Testis (tissue), 2 donors: ENCODE measurements at regions not wholly inside any gene's neighbourhood (a gene's known extent, or its start where the extent isn't known, plus 50 kb on each side); places are given as distances from the start of the nearest gene placed in this dataset.

ENCODE experiments used
- DNase-seq: peaks from one replicate; pipeline ENCODE4 v3.0.0-alpha.2; 2019
- H3K27ac ChIP-seq, 2 donors: fragments of 200-600 bp; sonication (generic); one replicate each; pipeline ENCODE4 v1.5.1; 2019
- H3K27me3 ChIP-seq: fragments of 200-600 bp; sonication (generic); one replicate; pipeline ENCODE4 v1.5.1; 2019
- H3K36me3 ChIP-seq: fragments of 200-600 bp; sonication (generic); one replicate; pipeline ENCODE4 v1.5.1; 2017; ENCODE audit warnings: low read depth; ENCODE audit errors: missing control alignments
- H3K4me1 ChIP-seq: fragments of 200-600 bp; sonication (generic); one replicate; pipeline ENCODE4 v1.5.1; 2019
- H3K4me3 ChIP-seq, 2 donors: fragments of 200-600 bp; sonication (generic); one replicate each; pipeline ENCODE4 v1.5.1; 2017 to 2019
- H3K9me3 ChIP-seq: fragments of 200-600 bp; sonication (generic); one replicate; pipeline ENCODE4 v1.5.1; 2017
- CTCF ChIP-seq, 3 experiments: fragments of 450-650 bp in 2 of 3; fragments of 200-600 bp in 1 of 3; sonication (generic) in 1 of 3; IDR thresholded peaks; one replicate each; pipeline ENCODE4 v1.5.1; 2016 to 2019; ENCODE audit warnings: antibody characterized with exemption in 3 of 3, mild to moderate bottlenecking in 2 of 3, moderate library complexity in 1 of 3
- POLR2A ChIP-seq: fragments of 450-650 bp; IDR thresholded peaks from one replicate; pipeline ENCODE4 v1.6.1; 2017; ENCODE audit warnings: antibody characterized with exemption, mild to moderate bottlenecking, moderate library complexity
- WGBS, 2 donors: methylation state at CpG; one replicate each; pipeline ENCODE4 v1.1.5; 2018; 5-methylcytosine and 5-hydroxymethylcytosine counted together
- intact Hi-C: fragments of 100-400 bp; cut with DNase I; formaldehyde crosslinking; loops from one replicate; pipeline ENCODE4 v1.15.1; 2023; ENCODE audit warnings: low total_unique reads

- 75 to 84% methylated on average over 2 to 3 of the region's 3 CpGs for WGBS, 2 donors
- Histone ChIP-seq H3K27me3 (no peaks in the 10 kb centered on the region), H3K36me3 (no peaks in the 10 kb centered on the region), H3K9me3 (no peaks in the 10 kb centered on the region), H3K4me1 (no peaks in the 10 kb centered on the region), H3K27ac (no peak overlapping the region), H3K4me3 (no peak overlapping the region)
- intact Hi-C loops: no loop called here
- TF ChIP-seq POLR2A (no peak), CTCF (IDR thresholded peaks at IDR 0.05) (no peak)
- no peak for DNase-seq
Measured at GRCh38 chr7:45366475-45366874, 207.7 kb upstream of the ADCY1 start.

GRCh38 chr7:45367026-45367425 is 207.1 kb upstream of the ADCY1 start:
- Histone ChIP-seq H3K9me3 (no peaks in the 10 kb centered on the region), H3K4me1 (no peaks in the 10 kb centered on the region), H3K27ac (no peak overlapping the region), H3K4me3 (no peak overlapping the region), H3K27me3 (no peaks in the 10 kb centered on the region), H3K36me3 (no peaks in the 10 kb centered on the region)
- WGBS, 2 donors: 60 to 63% methylated on average over 5 of the region's 5 CpGs
- intact Hi-C loops: no loop called here
- no peak for DNase-seq
- no peak for TF ChIP-seq CTCF (IDR thresholded peaks at IDR 0.05)
- no peak for TF ChIP-seq POLR2A

- Histone ChIP-seq H3K27ac (no peak overlapping the region), H3K4me1 (no peaks in the 10 kb centered on the region), H3K27me3 (no peaks in the 10 kb centered on the region), H3K36me3 (no peaks in the 10 kb centered on the region), H3K9me3 (no peaks in the 10 kb centered on the region), H3K4me3 (no peak overlapping the region)
- DNase-seq: no peak
- intact Hi-C loops: no loop called here
- TF ChIP-seq POLR2A: no peak
Measured at GRCh38 chr7:45368129-45368807, 205.9 kb upstream of the ADCY1 start.

- Histone ChIP-seq H3K27me3 (no peaks in the 10 kb centered on the region), H3K9me3 (no peaks in the 10 kb centered on the region), H3K36me3 (no peaks in the 10 kb centered on the region), H3K27ac (no peak overlapping the region), H3K4me1 (no peaks in the 10 kb centered on the region), H3K4me3 (no peak overlapping the region)
- 87 to 94% methylated on average over 4 of the region's 4 CpGs for WGBS, 2 donors
- no peak for DNase-seq
- TF ChIP-seq POLR2A (no peak), CTCF (IDR thresholded peaks at IDR 0.05) (no peak)
- intact Hi-C loops: no loop called here
Measured at GRCh38 chr7:45384499-45384898, 189.7 kb upstream of the ADCY1 start.

- intact Hi-C loops: no loop called here
- DNase-seq: no peak
- Histone ChIP-seq H3K36me3 (no peaks in the 10 kb centered on the region), H3K9me3 (no peaks in the 10 kb centered on the region), H3K4me3 (no peak overlapping the region), H3K4me1 (no peaks in the 10 kb centered on the region), H3K27ac (no peak overlapping the region), H3K27me3 (no peaks in the 10 kb centered on the region)
- TF ChIP-seq CTCF (IDR thresholded peaks at IDR 0.05) (no peak), POLR2A (no peak)
- WGBS, 2 donors: 83 to 87% methylated on average over 4 of the region's 4 CpGs
Measured at GRCh38 chr7:45387837-45388236, 186.3 kb upstream of the ADCY1 start.
